PC-3 (cell line): ENCODE measurements at regions not wholly inside any gene's neighbourhood (a gene's known extent, or its start where the extent isn't known, plus 50 kb on each side); places are given as distances from the start of the nearest gene placed in this dataset.

ENCODE experiments used
- ATAC-seq: fragments of 200-7000 bp; cut with Tn5 transposase; 2 replicates; pipeline ENCODE4 v1.9.1; 2020; ENCODE audit warnings: mild to moderate bottlenecking, moderate library complexity
- BruUV-seq: library from RNA; stranded (reverse); fragments of 400-500 nt; replicated peaks from 2 replicates; lab custom pipeline; 2021; lab: Mats Ljungman, UMichigan
- CTCF ChIA-PET: fragments of 300-600 bp; sonication (Branson Sonifier 250); formaldehyde crosslinking; loops from one replicate; lab custom pipeline; 2022; ENCODE audit warnings: antibody characterized with exemption; lab: Charles Lee
- POLR2A ChIA-PET: fragments of 300-600 bp; sonication (Branson Sonifier 250); formaldehyde crosslinking; loops from one replicate; lab custom pipeline; 2022; ENCODE audit warnings: antibody characterized with exemption; ENCODE audit not compliant: unreplicated experiment; lab: Charles Lee
- DNase-seq: peaks from one replicate; pipeline ENCODE4 v3.0.0-alpha.2; 2015
- H2AFZ ChIP-seq: fragments of 300-600 bp; sonication (generic); 2 replicates; pipeline ENCODE4 v1.6.0; 2016; ENCODE audit warnings: antibody characterized with exemption, low read length
- H3F3A ChIP-seq: fragments of 300-600 bp; sonication (generic); one replicate; pipeline ENCODE4 v1.6.0; 2017; ENCODE audit warnings: antibody characterized with exemption, low read length, control low read depth, mild to moderate bottlenecking; ENCODE audit not compliant: unreplicated experiment
- H3K27ac ChIP-seq: fragments of 300-600 bp; sonication (generic); 2 replicates; pipeline ENCODE4 v1.5.1; 2016; ENCODE audit warnings: mild to moderate bottlenecking, low read length
- H3K27me3 ChIP-seq: fragments of 300-600 bp; sonication (generic); 2 replicates; pipeline ENCODE4 v1.6.1; 2016; ENCODE audit warnings: low read length, mixed read lengths
- H3K36me3 ChIP-seq: fragments of 300-600 bp; sonication (generic); 2 replicates; pipeline ENCODE4 v1.6.1; 2016; ENCODE audit warnings: low read depth, mixed run types, low read length, mixed read lengths
- H3K4me1 ChIP-seq: fragments of 300-600 bp; sonication (generic); 2 replicates; pipeline ENCODE4 v1.5.1; 2016; ENCODE audit warnings: low read length; ENCODE audit not compliant: insufficient read depth
- H3K4me2 ChIP-seq: fragments of 300-600 bp; sonication (generic); 2 replicates; pipeline ENCODE4 v1.6.0; 2016; ENCODE audit warnings: low read length
- H3K4me3 ChIP-seq: fragments of 300-600 bp; sonication (generic); 2 replicates; pipeline ENCODE4 v1.5.1; 2016; ENCODE audit warnings: mild to moderate bottlenecking, low read length, mixed read lengths
- H3K79me2 ChIP-seq: fragments of 300-600 bp; sonication (generic); 2 replicates; pipeline ENCODE4 v1.6.1; 2017; ENCODE audit warnings: low read length, mixed read lengths
- H3K9ac ChIP-seq: fragments of 300-600 bp; sonication (generic); 2 replicates; pipeline ENCODE4 v1.6.0; 2016; ENCODE audit warnings: mild to moderate bottlenecking, low read length
- H3K9me2 ChIP-seq: fragments of 300-600 bp; sonication (generic); replicated peaks from 2 replicates; pipeline ENCODE4 v1.6.1; 2016; ENCODE audit warnings: mixed run types, low read length, mixed read lengths
- H3K9me3 ChIP-seq: fragments of 300-600 bp; sonication (generic); 2 replicates; pipeline ENCODE4 v1.6.1; 2016; ENCODE audit warnings: low read length, mixed read lengths
- H4K20me1 ChIP-seq: fragments of 300-600 bp; sonication (generic); 2 replicates; pipeline ENCODE4 v1.6.1; 2016; ENCODE audit warnings: low read length, mixed read lengths
- EZH2 ChIP-seq: fragments of 300-600 bp; sonication (generic); IDR thresholded peaks from one replicate; pipeline ENCODE4 v1.6.1; 2017; ENCODE audit warnings: antibody characterized with exemption, mild to moderate bottlenecking, low read length; ENCODE audit not compliant: unreplicated experiment
- EZH2phosphoT487 ChIP-seq: fragments of 300-600 bp; sonication (generic); IDR thresholded peaks from 2 replicates; pipeline ENCODE4 v1.6.1; 2018; ENCODE audit warnings: mild to moderate bottlenecking, antibody characterized with exemption, low read length, borderline replicate concordance
- intact Hi-C: fragments of 100-400 bp; cut with micrococcal nuclease; formaldehyde crosslinking; loops from 2 replicates; pipeline ENCODE4 v1.9.0; 2023
- TF ChIP-seq, protein P1 (sequence below): fragments of 300-600 bp; sonication (generic); conservative IDR thresholded peaks from 2 replicates; pipeline ENCODE4 v1.5.1; 2017; ENCODE audit warnings: antibody characterized with exemption, low read depth, mild to moderate bottlenecking, low read length

GRCh38 chr4:10326075-10326474 is 131.2 kb downstream of the ZNF518B start:
- Histone ChIP-seq H3K9me3 (no peaks in the 10 kb centered on the region), H3F3A (no peaks in the 10 kb centered on the region), H3K36me3 (no peaks in the 10 kb centered on the region), H3K4me2 (no peak overlapping the region), H3K9ac (no peak overlapping the region), H3K79me2 (no peaks in the 10 kb centered on the region), H3K4me3 (no peak overlapping the region), H3K27me3 (no peaks in the 10 kb centered on the region), H3K4me1 (no peaks in the 10 kb centered on the region), H2AFZ (no peak overlapping the region), H4K20me1 (no peaks in the 10 kb centered on the region), H3K9me2 (no peaks in the 10 kb centered on the region), H3K27ac (no peak overlapping the region)
- BruUV-seq: no TSS peak
- TF ChIP-seq EZH2 (no peak), EZH2phosphoT487 (no peak)
- TF ChIP-seq, protein P1, sequence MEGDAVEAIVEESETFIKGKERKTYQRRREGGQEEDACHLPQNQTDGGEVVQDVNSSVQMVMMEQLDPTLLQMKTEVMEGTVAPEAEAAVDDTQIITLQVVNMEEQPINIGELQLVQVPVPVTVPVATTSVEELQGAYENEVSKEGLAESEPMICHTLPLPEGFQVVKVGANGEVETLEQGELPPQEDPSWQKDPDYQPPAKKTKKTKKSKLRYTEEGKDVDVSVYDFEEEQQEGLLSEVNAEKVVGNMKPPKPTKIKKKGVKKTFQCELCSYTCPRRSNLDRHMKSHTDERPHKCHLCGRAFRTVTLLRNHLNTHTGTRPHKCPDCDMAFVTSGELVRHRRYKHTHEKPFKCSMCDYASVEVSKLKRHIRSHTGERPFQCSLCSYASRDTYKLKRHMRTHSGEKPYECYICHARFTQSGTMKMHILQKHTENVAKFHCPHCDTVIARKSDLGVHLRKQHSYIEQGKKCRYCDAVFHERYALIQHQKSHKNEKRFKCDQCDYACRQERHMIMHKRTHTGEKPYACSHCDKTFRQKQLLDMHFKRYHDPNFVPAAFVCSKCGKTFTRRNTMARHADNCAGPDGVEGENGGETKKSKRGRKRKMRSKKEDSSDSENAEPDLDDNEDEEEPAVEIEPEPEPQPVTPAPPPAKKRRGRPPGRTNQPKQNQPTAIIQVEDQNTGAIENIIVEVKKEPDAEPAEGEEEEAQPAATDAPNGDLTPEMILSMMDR: no peak
- ChIA-PET CTCF (no interaction called here), POLR2A (no interaction called here)
- DNase-seq (no peak), ATAC-seq (no peak)
- intact Hi-C loops: no loop called here

- Histone ChIP-seq H3K27me3 (no peaks in the 10 kb centered on the region), H3K27ac (no peak overlapping the region), H3K4me3 (no peak overlapping the region), H3K4me1 (no peaks in the 10 kb centered on the region), H3K36me3 (no peaks in the 10 kb centered on the region), H3F3A (no peaks in the 10 kb centered on the region), H3K79me2 (no peaks in the 10 kb centered on the region), H3K9me2 (no peaks in the 10 kb centered on the region), H3K9ac (no peak overlapping the region), H4K20me1 (no peaks in the 10 kb centered on the region), H3K4me2 (no peak overlapping the region), H2AFZ (no peak overlapping the region), H3K9me3 (no peaks in the 10 kb centered on the region)
- POLR2A ChIA-PET: no interaction called here
- TF ChIP-seq EZH2 (no peak), EZH2phosphoT487 (no peak)
- TF ChIP-seq, protein P1: no peak
- BruUV-seq: no TSS peak
- intact Hi-C loops: no loop called here
- ATAC-seq: no peak
- CTCF ChIA-PET: no interaction called here
- DNase-seq: no peak
Measured at GRCh38 chr4:10321931-10322330, 135.3 kb downstream of the ZNF518B start.

- H3F3A ChIP-seq: no peaks in the 10 kb centered on the region
- no peak overlapping the region for H3K27ac ChIP-seq
- H3K79me2 ChIP-seq: no peaks in the 10 kb centered on the region
- no TSS peak for BruUV-seq
- no peaks in the 10 kb centered on the region for H3K27me3 ChIP-seq
- H4K20me1 ChIP-seq: no peaks in the 10 kb centered on the region
- POLR2A ChIA-PET: no interaction called here
- H3K4me2 ChIP-seq: no peak overlapping the region
- no peaks in the 10 kb centered on the region for H3K4me1 ChIP-seq
- no peak overlapping the region for H3K9ac ChIP-seq
- H3K36me3 ChIP-seq: no peaks in the 10 kb centered on the region
- no peak overlapping the region for H3K4me3 ChIP-seq
- H3K9me3 ChIP-seq: no peaks in the 10 kb centered on the region
- no peak for ATAC-seq
- TF ChIP-seq, protein P1: no peak
- TF ChIP-seq EZH2 (no peak), EZH2phosphoT487 (no peak)
- no peaks in the 10 kb centered on the region for H3K9me2 ChIP-seq
- CTCF ChIA-PET: no interaction called here
- intact Hi-C loops: no loop called here
- H2AFZ ChIP-seq: no peak overlapping the region
- DNase-seq: no peak
Measured at GRCh38 chr4:10320130-10320529, 137.1 kb downstream of the ZNF518B start.
